ENCODE measurements at regions not wholly inside any gene's neighbourhood (a gene's known extent, or its start where the extent isn't known, plus 50 kb on each side); places are given as distances from the start of the nearest gene placed in this dataset.

DNA sequence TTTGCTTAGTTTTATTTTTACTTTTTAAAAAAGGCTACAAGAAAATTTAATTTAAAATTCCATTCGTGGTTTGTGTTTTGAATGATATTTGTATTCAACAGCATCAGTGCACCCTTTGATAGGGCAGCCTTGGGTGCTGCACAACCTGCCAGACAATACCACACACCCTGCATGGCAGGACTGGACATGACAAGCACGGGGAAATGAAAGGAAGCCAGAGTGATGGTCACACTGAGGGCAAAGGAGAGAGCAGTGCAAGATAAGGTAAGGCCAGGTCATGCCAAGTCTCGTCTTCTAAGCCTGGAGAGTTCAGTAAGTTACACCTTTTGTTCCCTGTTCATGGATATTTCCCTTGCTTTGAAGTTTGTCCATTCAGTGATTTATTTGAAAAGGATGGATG is 103.0 kb downstream of the ALDH8A1 start:
- no peak for TF ChIP-seq MYC (IDR thresholded peaks at IDR 0.05; ENCODE audit: low read depth, low read length)
- TF ChIP-seq, protein P1, sequence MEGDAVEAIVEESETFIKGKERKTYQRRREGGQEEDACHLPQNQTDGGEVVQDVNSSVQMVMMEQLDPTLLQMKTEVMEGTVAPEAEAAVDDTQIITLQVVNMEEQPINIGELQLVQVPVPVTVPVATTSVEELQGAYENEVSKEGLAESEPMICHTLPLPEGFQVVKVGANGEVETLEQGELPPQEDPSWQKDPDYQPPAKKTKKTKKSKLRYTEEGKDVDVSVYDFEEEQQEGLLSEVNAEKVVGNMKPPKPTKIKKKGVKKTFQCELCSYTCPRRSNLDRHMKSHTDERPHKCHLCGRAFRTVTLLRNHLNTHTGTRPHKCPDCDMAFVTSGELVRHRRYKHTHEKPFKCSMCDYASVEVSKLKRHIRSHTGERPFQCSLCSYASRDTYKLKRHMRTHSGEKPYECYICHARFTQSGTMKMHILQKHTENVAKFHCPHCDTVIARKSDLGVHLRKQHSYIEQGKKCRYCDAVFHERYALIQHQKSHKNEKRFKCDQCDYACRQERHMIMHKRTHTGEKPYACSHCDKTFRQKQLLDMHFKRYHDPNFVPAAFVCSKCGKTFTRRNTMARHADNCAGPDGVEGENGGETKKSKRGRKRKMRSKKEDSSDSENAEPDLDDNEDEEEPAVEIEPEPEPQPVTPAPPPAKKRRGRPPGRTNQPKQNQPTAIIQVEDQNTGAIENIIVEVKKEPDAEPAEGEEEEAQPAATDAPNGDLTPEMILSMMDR (IDR thresholded peaks at IDR 0.05; ENCODE audit: extremely low read depth in 1 of 2, insufficient read depth in 1 of 2, low read depth in 1 of 2, low read length in 2 of 2), result no peak
- no peak for TF ChIP-seq EZH2 (IDR thresholded peaks at IDR 0.05; ENCODE audit: borderline replicate concordance, low read depth, low read length, severe bottlenecking)

All from endothelial cell of umbilical vein (primary cell).